ENCODE measurements at regions not wholly inside any gene's neighbourhood (a gene's known extent, or its start where the extent isn't known, plus 50 kb on each side); places are given as distances from the start of the nearest gene placed in this dataset.

- no peaks in the 10 kb centered on the region for H4K20me1 ChIP-seq (ENCODE audit: insufficient read depth)
- no peak overlapping the region for H3K27ac ChIP-seq
- H3K4me3 ChIP-seq (IDR thresholded peaks at IDR 0.05; ENCODE audit: insufficient read depth, low read depth, low read length) = no peak overlapping the region
- peaks cover 23% of the 10 kb centered on the region for H3K4me1 ChIP-seq (ENCODE audit: low read depth, poor library complexity, severe bottlenecking)
- H3K27me3 ChIP-seq (ENCODE audit: insufficient read depth, low read depth) = no peaks in the 10 kb centered on the region
- H3K4me2 ChIP-seq = no peak overlapping the region
- no peaks in the 10 kb centered on the region for H3K79me2 ChIP-seq (ENCODE audit: insufficient read depth, low read depth)
- no peak overlapping the region for H2AFZ ChIP-seq (ENCODE audit: low read depth)
- H3K9ac ChIP-seq = no peak overlapping the region
- TF ChIP-seq CTCF (conservative IDR thresholded peaks at IDR 0.05; ENCODE audit: low read depth, low read length) = no peak
- no peaks in the 10 kb centered on the region for H3K36me3 ChIP-seq (ENCODE audit: insufficient read depth)
Observed at GRCh38 chr14:89615421-89615820, 198.4 kb upstream of the FOXN3 start.

- Histone ChIP-seq H3K36me3 (ENCODE audit: insufficient read depth) (no peaks in the 10 kb centered on the region), H3K27me3 (ENCODE audit: insufficient read depth, low read depth) (no peaks in the 10 kb centered on the region), H4K20me1 (ENCODE audit: insufficient read depth) (no peaks in the 10 kb centered on the region), H3K4me3 (IDR thresholded peaks at IDR 0.05; ENCODE audit: insufficient read depth, low read depth, low read length) (no peak overlapping the region), H3K4me2 (no peak overlapping the region), H3K79me2 (ENCODE audit: insufficient read depth, low read depth) (no peaks in the 10 kb centered on the region), H3K27ac (no peak overlapping the region), H2AFZ (ENCODE audit: low read depth) (no peak overlapping the region), H3K4me1 (ENCODE audit: low read depth, poor library complexity, severe bottlenecking) (peaks cover 14% of the 10 kb centered on the region), H3K9ac (no peak overlapping the region)
- TF ChIP-seq CTCF (conservative IDR thresholded peaks at IDR 0.05; ENCODE audit: low read depth, low read length) = no peak
Observed at GRCh38 chr14:89614009-89614691, 197.1 kb upstream of the FOXN3 start.

- no peaks in the 10 kb centered on the region for H3K36me3 ChIP-seq (ENCODE audit: insufficient read depth)
- no peak overlapping the region for H3K4me3 ChIP-seq (IDR thresholded peaks at IDR 0.05; ENCODE audit: insufficient read depth, low read depth, low read length)
- H3K4me1 ChIP-seq (ENCODE audit: low read depth, poor library complexity, severe bottlenecking) = peaks cover 14% of the 10 kb centered on the region
- no peak overlapping the region for H3K9ac ChIP-seq
- no peak overlapping the region for H3K27ac ChIP-seq
- no peaks in the 10 kb centered on the region for H3K79me2 ChIP-seq (ENCODE audit: insufficient read depth, low read depth)
- no peaks in the 10 kb centered on the region for H3K27me3 ChIP-seq (ENCODE audit: insufficient read depth, low read depth)
- no peaks in the 10 kb centered on the region for H4K20me1 ChIP-seq (ENCODE audit: insufficient read depth)
- no peak overlapping the region for H2AFZ ChIP-seq (ENCODE audit: low read depth)
- TF ChIP-seq CTCF (conservative IDR thresholded peaks at IDR 0.05; ENCODE audit: low read depth, low read length) = no peak
- no peak overlapping the region for H3K4me2 ChIP-seq
Observed at GRCh38 chr14:89613260-89614008, 196.4 kb upstream of the FOXN3 start.

- no peak overlapping the region for H3K4me3 ChIP-seq (IDR thresholded peaks at IDR 0.05; ENCODE audit: insufficient read depth, low read depth, low read length)
- H3K27me3 ChIP-seq (ENCODE audit: insufficient read depth, low read depth) = no peaks in the 10 kb centered on the region
Observed at GRCh38 chr14:89609500-89610100, 192.6 kb upstream of the FOXN3 start.

More at GRCh38 chr14:89609500-89610100, 192.6 kb upstream of the FOXN3 start:
- H2AFZ ChIP-seq (ENCODE audit: low read depth) = no peak overlapping the region
- H3K79me2 ChIP-seq (ENCODE audit: insufficient read depth, low read depth) = no peaks in the 10 kb centered on the region
- H4K20me1 ChIP-seq (ENCODE audit: insufficient read depth) = no peaks in the 10 kb centered on the region
- no peak overlapping the region for H3K27ac ChIP-seq
- no peak for TF ChIP-seq CTCF (conservative IDR thresholded peaks at IDR 0.05; ENCODE audit: low read depth, low read length)
- H3K4me2 ChIP-seq = no peak overlapping the region
- no peaks in the 10 kb centered on the region for H3K4me1 ChIP-seq (ENCODE audit: low read depth, poor library complexity, severe bottlenecking)
- no peak overlapping the region for H3K9ac ChIP-seq
- no peaks in the 10 kb centered on the region for H3K36me3 ChIP-seq (ENCODE audit: insufficient read depth)
